ENCODE measurements at regions not wholly inside any gene's neighbourhood (a gene's known extent, or its start where the extent isn't known, plus 50 kb on each side); places are given as distances from the start of the nearest gene placed in this dataset.

- DNase-seq (ENCODE audit: low read depth in 1 of 2, low spot score in 1 of 2), result no peak
These were observed 206.8 kb downstream of the TLE4 start for GRCh38 chr9:79778581-79778980.

DNA sequence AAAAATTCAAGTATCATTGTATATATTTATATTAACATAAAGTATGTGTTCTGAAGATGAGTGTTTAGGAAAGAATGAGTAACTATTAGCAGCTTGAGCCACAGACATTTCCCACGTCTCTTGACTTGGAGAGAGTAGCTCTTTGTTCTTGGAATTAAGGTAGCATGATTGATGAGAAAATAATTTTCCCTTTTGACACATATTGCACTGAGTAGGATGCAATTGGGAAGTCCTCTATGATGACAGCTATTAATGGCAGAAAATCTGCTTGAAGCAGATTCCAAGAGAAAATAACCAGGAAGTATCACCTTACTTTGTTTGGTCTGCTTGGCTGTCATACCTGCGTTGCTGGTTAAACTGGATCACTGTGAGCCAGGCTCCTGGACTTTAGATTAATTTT, 204.8 kb downstream of the TLE4 start:
- DNase-seq (ENCODE audit: low read depth in 1 of 2, low spot score in 1 of 2), result no peak
